IMR-90 (cell line): ENCODE measurements at regions not wholly inside any gene's neighbourhood (a gene's known extent, or its start where the extent isn't known, plus 50 kb on each side); places are given as distances from the start of the nearest gene placed in this dataset.

Source experiments
- ATAC-seq: fragments of 200-7000 bp; cut with Tn5 transposase; 2 replicates; pipeline ENCODE4 v1.9.1; 2020; ENCODE audit warnings: low read depth, mild to moderate bottlenecking, moderate library complexity
- BruUV-seq: library from RNA; stranded (reverse); fragments of 400-500 nt; replicated peaks from 2 replicates; lab custom pipeline; 2021; lab: Mats Ljungman, UMichigan
- CTCF ChIA-PET: fragments of 300-600 bp; formaldehyde crosslinking; extraction: SDS; loops from one replicate; lab custom pipeline; 2021; ENCODE audit warnings: antibody characterized with exemption; lab: Yijun Ruan, JAX
- POLR2A ChIA-PET: fragments of 300-600 bp; sonication (Branson Sonifier 250); formaldehyde crosslinking; loops from one replicate; lab custom pipeline; 2022; ENCODE audit warnings: antibody characterized with exemption; ENCODE audit not compliant: unreplicated experiment; lab: Charles Lee
- DNase-seq: peaks from one replicate; pipeline ENCODE4 v3.0.0; 2013
- H2AFZ ChIP-seq: replicated peaks from 2 replicates; pipeline ENCODE3; 2013; ENCODE audit warnings: low read length, mild to moderate bottlenecking; ENCODE audit not compliant: poor library complexity
- H2AK5ac ChIP-seq: 2 replicates; pipeline ENCODE4 v1.6.1; 2013; ENCODE audit warnings: low read depth, low read length, inconsistent platforms
- H2AK9ac ChIP-seq: replicated peaks from 2 replicates; pipeline ENCODE3; 2013; ENCODE audit warnings: mild to moderate bottlenecking, low read depth, low read length, moderate library complexity; ENCODE audit not compliant: poor library complexity
- H2BK120ac ChIP-seq: 2 replicates; pipeline ENCODE4 v1.6.1; 2013; ENCODE audit warnings: low read depth, low read length, inconsistent platforms
- H2BK15ac ChIP-seq: 3 replicates; pipeline ENCODE4 v1.6.1; 2013; ENCODE audit warnings: low read depth, low read length, inconsistent platforms
- H2BK20ac ChIP-seq: 2 replicates; pipeline ENCODE4 v1.6.1; 2013; ENCODE audit warnings: low read depth, mild to moderate bottlenecking, inconsistent platforms, low read length, moderate library complexity
- H2BK5ac ChIP-seq: 2 replicates; pipeline ENCODE4 v1.6.1; 2013; ENCODE audit warnings: mild to moderate bottlenecking, low read depth, low read length, inconsistent platforms; ENCODE audit not compliant: poor library complexity, severe bottlenecking
- H3K14ac ChIP-seq: replicated peaks from 2 replicates; pipeline ENCODE4 v1.6.1; 2013; ENCODE audit warnings: low read depth, low read length, inconsistent platforms
- H3K18ac ChIP-seq: 2 replicates; pipeline ENCODE4 v1.6.1; 2013; ENCODE audit warnings: low read depth, low read length, control low read depth
- H3K23ac ChIP-seq: 2 replicates; pipeline ENCODE4 v1.6.1; 2013; ENCODE audit warnings: low read depth, low read length, inconsistent platforms
- H3K27ac ChIP-seq: 2 replicates; pipeline ENCODE4 v1.5.1; 2013; ENCODE audit warnings: mild to moderate bottlenecking, control low read depth, low read length; ENCODE audit not compliant: insufficient read depth
- H3K27me3 ChIP-seq: 2 replicates; pipeline ENCODE4 v1.6.1; 2013; ENCODE audit warnings: low read length; ENCODE audit not compliant: control insufficient read depth, insufficient read depth
- H3K36me3 ChIP-seq: 2 replicates; pipeline ENCODE4 v1.6.1; 2013; ENCODE audit warnings: low read length, mixed read lengths; ENCODE audit not compliant: control insufficient read depth, insufficient read depth
- H3K4ac ChIP-seq: 2 replicates; pipeline ENCODE4 v1.6.1; 2013; ENCODE audit warnings: low read depth, low read length, inconsistent platforms
- H3K4me1 ChIP-seq: 2 replicates; pipeline ENCODE4 v1.6.1; 2013; ENCODE audit warnings: low read length, mixed read lengths; ENCODE audit not compliant: control insufficient read depth, insufficient read depth
- H3K4me2 ChIP-seq: 2 replicates; pipeline ENCODE4 v1.6.1; 2013; ENCODE audit warnings: low read depth, mild to moderate bottlenecking, control low read depth, low read length, moderate library complexity
- H3K4me3 ChIP-seq: 2 replicates; pipeline ENCODE4 v1.5.1; 2013; ENCODE audit warnings: low read depth, mild to moderate bottlenecking, control low read depth, low read length, moderate library complexity; ENCODE audit not compliant: insufficient read depth
- H3K56ac ChIP-seq: 2 replicates; pipeline ENCODE4 v1.6.1; 2013; ENCODE audit warnings: low read length, inconsistent platforms; ENCODE audit not compliant: insufficient read depth; ENCODE audit errors: extremely low read depth
- H3K79me1 ChIP-seq, 2 experiments: 2 replicates each; pipeline ENCODE4 v1.6.1; 2013; ENCODE audit warnings: low read length in 2 of 2, inconsistent platforms in 1 of 2, low read depth in 1 of 2
- H3K9ac ChIP-seq: 2 replicates; pipeline ENCODE4 v1.6.1; 2013; ENCODE audit warnings: low read depth, low read length, control low read depth
- H3K9me1 ChIP-seq: 2 replicates; pipeline ENCODE4 v1.6.1; 2013; ENCODE audit warnings: low read length, inconsistent platforms; ENCODE audit not compliant: insufficient read depth
- H3K9me3 ChIP-seq: 2 replicates; pipeline ENCODE4 v1.6.1; 2013; ENCODE audit warnings: low read length; ENCODE audit not compliant: control insufficient read depth, insufficient read depth
- H4K20me1 ChIP-seq: 2 replicates; pipeline ENCODE4 v1.6.1; 2013; ENCODE audit warnings: low read length, inconsistent platforms; ENCODE audit not compliant: insufficient read depth
- H4K5ac ChIP-seq: 2 replicates; pipeline ENCODE4 v1.6.1; 2013; ENCODE audit warnings: mild to moderate bottlenecking, low read depth, low read length, control low read depth
- H4K8ac ChIP-seq, 2 experiments: 2 replicates each; pipeline ENCODE4 v1.6.1; 2013; ENCODE audit warnings: low read depth in 2 of 2, low read length in 2 of 2, control low read depth in 1 of 2, inconsistent platforms in 1 of 2
- H4K91ac ChIP-seq: 2 replicates; pipeline ENCODE4 v1.6.1; 2013; ENCODE audit warnings: low read depth, low read length, inconsistent platforms; ENCODE audit not compliant: insufficient read depth
- CTCF ChIP-seq: conservative IDR thresholded peaks from 2 replicates; pipeline ENCODE4 v1.5.1; 2012; ENCODE audit warnings: mild to moderate bottlenecking, low read depth, low read length, improper control_type of control experiment
- ELK1 ChIP-seq: fragments of 150-350 bp; IDR thresholded peaks from 2 replicates; pipeline ENCODE4 v1.6.1; 2016; ENCODE audit warnings: low read depth, mild to moderate bottlenecking, low read length, moderate library complexity, borderline replicate concordance
- WGBS, 2 experiments: methylation state at CpG; one replicate each; pipeline versions ENCODE4 v1.1.5 to v1.1.7; 2013; ENCODE audit warnings: missing lambda C conversion rate in 2 of 2; ENCODE audit not compliant: insufficient read length in 1 of 2; ENCODE audit errors: extremely low coverage in 2 of 2; 5-methylcytosine and 5-hydroxymethylcytosine counted together
- dilution Hi-C: fragments of 300-500 bp; cut with HindIII; formaldehyde crosslinking; loops from one replicate; pipeline ENCODE4 v1.14.3; 2018; ENCODE audit warnings: low sequenced_read_pairs; ENCODE audit not compliant: unreplicated experiment
- in situ Hi-C: fragments of 300-500 bp; cut with MboI; formaldehyde crosslinking; loops from 3 replicates; pipeline ENCODE4 v1.14.3; 2019; ENCODE audit warnings: low sequenced_read_pairs, inconsistent platforms, mixed read lengths
- intact Hi-C: fragments of 100-400 bp; cut with micrococcal nuclease; formaldehyde crosslinking; loops from 2 replicates; pipeline ENCODE4 v1.10.0; 2022

- in situ Hi-C loops (no loop called here), dilution Hi-C loops (no loop called here), intact Hi-C loops (no loop called here)
- Histone ChIP-seq H3K27me3 (no peaks in the 10 kb centered on the region), H2BK120ac (no peak overlapping the region), H3K27ac (no peak overlapping the region), H3K4ac (no peak overlapping the region), H3K9me3 (no peaks in the 10 kb centered on the region), H2AK9ac (no peak overlapping the region), H2BK5ac (no peak overlapping the region), H2AK5ac (no peak overlapping the region), H3K4me2 (no peak overlapping the region), H4K5ac (no peak overlapping the region), H3K14ac (no peak overlapping the region), H3K9me1 (no peaks in the 10 kb centered on the region), H3K4me3 (no peak overlapping the region), H4K20me1 (no peaks in the 10 kb centered on the region), H4K8ac (no peak overlapping the region), H2AFZ (no peak overlapping the region), H3K79me1 (no peaks in the 10 kb centered on the region), H3K18ac (no peak overlapping the region), H2BK15ac (no peak overlapping the region), H3K36me3 (no peaks in the 10 kb centered on the region), H3K4me1 (no peaks in the 10 kb centered on the region), H4K91ac (no peak overlapping the region), H3K56ac (no peak overlapping the region), H2BK20ac (no peak overlapping the region), H3K23ac (no peak overlapping the region), H3K9ac (no peak overlapping the region)
- BruUV-seq, result no TSS peak
- ChIA-PET CTCF (interaction anchor here (1.3 kb wide), 1 partner anchor 10 kb away, joined by 3 read pairs; no protein-coding TSS in a partner anchor), POLR2A (no interaction called here)
- DNase-seq (no peak), ATAC-seq (no peak)
- no peak for TF ChIP-seq ELK1
- TF ChIP-seq CTCF, result 0 out of 2 replicates have a peak, but pooled peaks have one; percentile 1
- no CpG with 5 or more reads among the region's 3 CpGs for WGBS, 2 experiments
Observed at GRCh38 chr18:40437517-40437916, 1517.5 kb upstream of the PIK3C3 start.
